ENCODE measurements at regions not wholly inside any gene's neighbourhood (a gene's known extent, or its start where the extent isn't known, plus 50 kb on each side); places are given as distances from the start of the nearest gene placed in this dataset.

DNA sequence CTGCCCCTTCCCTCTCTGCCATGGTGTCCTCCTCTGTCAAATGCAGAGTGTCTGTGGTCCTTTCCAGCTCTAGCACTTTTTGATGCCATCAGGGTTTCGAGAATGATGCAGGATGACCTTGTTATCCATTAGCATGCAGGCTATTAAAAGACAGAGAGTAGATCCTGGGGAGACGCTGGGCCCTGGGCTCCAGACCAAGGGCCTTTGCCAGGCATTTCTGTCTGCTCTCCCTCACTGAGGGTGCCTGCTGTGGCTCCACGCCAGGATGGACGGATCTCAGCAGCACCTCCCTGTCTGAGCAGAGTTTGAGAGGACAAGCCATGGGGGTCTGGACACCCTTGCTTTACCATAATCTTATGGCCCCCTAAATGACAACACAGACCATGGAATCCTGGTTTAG, 110.8 kb upstream of the CD82 start:
- WGBS (ENCODE audit: extremely low coverage, insufficient read length, low lambda C conversion rate) = no CpG with 5 or more reads among the region's 4 CpGs
- Histone ChIP-seq H3K14ac (ENCODE audit: insufficient read depth, low read length) (no peak overlapping the region), H4K20me1 (ENCODE audit: control insufficient read depth, insufficient read depth, insufficient read length) (no peaks in the 10 kb centered on the region), H3K79me2 (ENCODE audit: insufficient read depth, low read length) (no peaks in the 10 kb centered on the region), H2AFZ (ENCODE audit: low read length) (no peak overlapping the region), H3K56ac (ENCODE audit: insufficient read length, low read depth, low read length) (no peak overlapping the region), H2AK5ac (ENCODE audit: insufficient read length, low read length) (no peak overlapping the region), H4K5ac (ENCODE audit: insufficient read length, low read depth, low read length) (no peak overlapping the region), H3K18ac (ENCODE audit: insufficient read length, low read depth, low read length) (no peak overlapping the region), H3K4me1 (ENCODE audit: insufficient read depth, low read length) (no peaks in the 10 kb centered on the region), H3K9ac (ENCODE audit: extremely low read depth, insufficient read length, low read length) (no peak overlapping the region), H3K9me3 (ENCODE audit: control insufficient read depth, low read depth, low read length) (no peaks in the 10 kb centered on the region), H3K4ac (ENCODE audit: low read depth, low read length) (no peak overlapping the region), H3K79me1 (ENCODE audit: insufficient read depth, low read depth, low read length, poor library complexity, severe bottlenecking) (no peaks in the 10 kb centered on the region), H4K8ac (replicated peaks; ENCODE audit: insufficient read length, low read depth, low read length) (no peak overlapping the region), H3K27ac (ENCODE audit: insufficient read length, low read depth, low read length) (no peak overlapping the region), H4K91ac (ENCODE audit: insufficient read length, low read depth, low read length) (no peak overlapping the region), H2BK12ac (ENCODE audit: insufficient read length, low read depth, low read length) (no peak overlapping the region), H3T11ph (ENCODE audit: low read length) (no peak overlapping the region), H2BK20ac (ENCODE audit: low read depth, low read length, poor library complexity, severe bottlenecking) (no peak overlapping the region), H3K4me2 (ENCODE audit: insufficient read depth, insufficient read length, low read length) (no peak overlapping the region), H2BK15ac (ENCODE audit: low read depth, low read length) (no peak overlapping the region), H3K23me2 (ENCODE audit: insufficient read length, low read depth, low read length, poor library complexity, severe bottlenecking) (no peaks in the 10 kb centered on the region), H2BK120ac (ENCODE audit: low read depth, low read length, poor library complexity, severe bottlenecking) (no peak overlapping the region), H3K23ac (ENCODE audit: insufficient read length, low read depth, low read length) (no peak overlapping the region), H2BK5ac (ENCODE audit: insufficient read length, low read length) (no peak overlapping the region), H3K27me3 (ENCODE audit: insufficient read depth, low read length) (no peaks in the 10 kb centered on the region)
- H3K4me1 Mint-ChIP-seq = peaks cover 3 to 5% of the 10 kb centered on the region in 2 experiments; a peak in 2 of 4 replicates
- H3K4me3 Mint-ChIP-seq = no peak overlapping the region
- H3K9me3 Mint-ChIP-seq = no peaks in the 10 kb centered on the region
- H3K27ac Mint-ChIP-seq = no peak overlapping the region
- H3K27me3 Mint-ChIP-seq (ENCODE audit: low read depth) = peaks cover 3% of the 10 kb centered on the region
- TF ChIP-seq, protein P1, sequence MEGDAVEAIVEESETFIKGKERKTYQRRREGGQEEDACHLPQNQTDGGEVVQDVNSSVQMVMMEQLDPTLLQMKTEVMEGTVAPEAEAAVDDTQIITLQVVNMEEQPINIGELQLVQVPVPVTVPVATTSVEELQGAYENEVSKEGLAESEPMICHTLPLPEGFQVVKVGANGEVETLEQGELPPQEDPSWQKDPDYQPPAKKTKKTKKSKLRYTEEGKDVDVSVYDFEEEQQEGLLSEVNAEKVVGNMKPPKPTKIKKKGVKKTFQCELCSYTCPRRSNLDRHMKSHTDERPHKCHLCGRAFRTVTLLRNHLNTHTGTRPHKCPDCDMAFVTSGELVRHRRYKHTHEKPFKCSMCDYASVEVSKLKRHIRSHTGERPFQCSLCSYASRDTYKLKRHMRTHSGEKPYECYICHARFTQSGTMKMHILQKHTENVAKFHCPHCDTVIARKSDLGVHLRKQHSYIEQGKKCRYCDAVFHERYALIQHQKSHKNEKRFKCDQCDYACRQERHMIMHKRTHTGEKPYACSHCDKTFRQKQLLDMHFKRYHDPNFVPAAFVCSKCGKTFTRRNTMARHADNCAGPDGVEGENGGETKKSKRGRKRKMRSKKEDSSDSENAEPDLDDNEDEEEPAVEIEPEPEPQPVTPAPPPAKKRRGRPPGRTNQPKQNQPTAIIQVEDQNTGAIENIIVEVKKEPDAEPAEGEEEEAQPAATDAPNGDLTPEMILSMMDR (conservative IDR thresholded peaks at IDR 0.05) = no peak
- no peaks in the 10 kb centered on the region; a peak in 1 of 7 replicates for H3K36me3 Mint-ChIP-seq (ENCODE audit: insufficient read depth in 1 of 3, low read depth in 3 of 3)
- no peak for DNase-seq
